T47D (cell line): ENCODE measurements at regions not wholly inside any gene's neighbourhood (a gene's known extent, or its start where the extent isn't known, plus 50 kb on each side); places are given as distances from the start of the nearest gene placed in this dataset.

Experiments
- DNase-seq, 2 experiments: peaks; one replicate each; pipeline versions ENCODE4 v3.0.0 to v3.0.0-alpha.2; 2011 to 2012; ENCODE audit warnings: low read depth in 1 of 2, low spot score in 1 of 2
- JUND ChIP-seq: IDR thresholded peaks from 2 replicates; pipeline ENCODE4 v1.6.1; 2012; ENCODE audit warnings: low read depth
- in situ Hi-C: cut with HindIII; loops from 2 replicates; pipeline ENCODE4 v1.10.0; 2016; ENCODE audit warnings: low sequenced_read_pairs, low pct_unique_long_range_greater_than_20kb

DNA sequence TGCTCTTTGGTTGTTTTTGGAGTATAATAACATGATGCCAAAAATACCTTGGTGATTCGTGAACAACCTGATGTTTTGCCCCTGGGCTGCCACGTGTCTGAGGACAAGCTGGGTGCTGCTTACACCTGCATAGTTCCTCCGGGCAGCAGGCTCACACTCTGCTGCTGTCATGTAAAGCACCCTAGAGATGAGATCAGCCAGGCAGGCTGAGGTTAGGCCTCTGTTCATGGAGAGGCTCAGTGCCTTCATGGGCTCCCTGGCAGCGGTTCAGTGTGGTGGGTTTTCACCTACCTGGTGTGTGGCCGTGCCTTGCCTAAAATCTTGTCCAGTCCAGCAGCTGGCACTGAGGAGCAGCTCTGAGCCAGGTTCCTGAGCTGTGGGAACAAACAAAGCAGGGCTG, 60.1 kb upstream of the TAGAP start:
- TF ChIP-seq JUND: no peak
- in situ Hi-C loops: no loop called here
- DNase-seq: peak in 1 of 2 experiments; percentile 42

DNA sequence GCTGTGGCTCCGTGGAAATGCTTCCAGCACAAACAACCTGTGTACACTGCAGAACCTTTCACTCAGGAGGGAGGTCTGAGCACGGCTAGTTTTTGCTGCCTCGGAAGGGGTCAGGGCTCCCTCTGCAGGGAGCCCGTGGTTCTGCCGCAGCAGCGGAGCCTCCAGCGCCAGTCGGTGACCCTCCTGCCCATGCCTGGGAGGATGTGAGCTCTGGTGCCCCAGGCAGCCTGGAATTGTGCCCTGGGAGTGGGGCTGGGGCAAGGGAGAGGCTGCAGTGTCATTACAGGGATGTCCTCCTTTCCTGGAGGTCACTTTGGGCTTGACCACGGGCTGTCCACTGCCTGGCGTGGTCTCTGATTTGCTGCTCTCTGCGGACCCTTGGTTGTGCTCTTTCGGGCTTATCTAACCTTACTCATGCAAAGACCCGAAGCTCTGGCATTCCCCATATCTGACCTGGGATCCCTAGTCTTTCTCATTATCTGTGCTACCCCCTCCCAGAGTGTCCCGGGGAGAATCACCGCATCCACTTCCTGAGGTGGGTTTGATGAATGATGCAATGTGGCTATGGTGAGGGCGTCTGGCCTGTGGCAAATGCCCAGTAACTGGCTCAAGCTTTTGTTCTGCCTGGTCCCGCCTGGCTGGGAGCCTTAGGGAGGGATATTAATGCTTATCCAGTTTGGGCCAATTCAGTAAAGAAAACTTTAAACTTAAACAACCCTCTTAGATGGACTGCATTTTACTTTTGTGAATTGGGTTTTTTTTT, 59.6 kb upstream of the TAGAP start:
- in situ Hi-C loops: no loop called here
- peak; percentile 69 to 73 for DNase-seq
- no peak for TF ChIP-seq JUND

DNA sequence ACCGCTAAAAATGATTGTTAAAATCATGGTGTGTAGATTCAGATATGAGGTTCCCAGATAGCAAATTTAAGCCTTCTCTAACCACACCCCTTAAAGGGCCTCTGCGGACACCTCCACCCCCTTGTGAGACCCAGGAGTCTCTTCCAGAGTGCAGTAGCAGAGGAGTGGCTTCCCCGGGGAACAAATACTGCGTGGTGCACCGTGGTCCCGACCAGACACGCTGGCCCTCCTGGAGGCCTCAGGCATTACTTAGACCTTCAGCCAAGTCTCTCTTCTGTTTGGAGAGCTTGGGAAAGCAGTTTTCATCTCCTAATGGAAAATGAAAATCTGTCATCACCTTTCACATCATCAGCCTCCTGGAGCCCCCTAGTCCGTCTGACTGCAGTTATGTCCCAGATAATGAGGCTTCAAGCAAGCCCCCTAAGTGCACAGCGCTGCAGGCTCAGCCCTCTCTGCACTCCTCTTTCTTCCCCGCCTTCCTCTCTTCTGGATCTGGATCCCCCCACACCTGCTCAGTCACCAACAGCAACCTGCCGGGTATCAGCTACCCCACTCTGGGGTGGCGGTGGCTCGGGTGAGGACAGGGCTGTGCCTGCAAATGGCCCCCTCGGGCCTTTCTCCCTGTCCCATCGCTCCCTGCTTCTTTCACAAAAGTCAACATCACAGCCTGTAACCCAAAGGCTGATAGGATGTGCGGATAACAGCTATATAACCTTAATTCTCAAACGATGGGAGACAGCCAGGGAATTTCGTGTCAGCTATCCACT, 58.8 kb upstream of the TAGAP start:
- no peak for TF ChIP-seq JUND
- in situ Hi-C loops: no loop called here
- DNase-seq: no peak

DNA sequence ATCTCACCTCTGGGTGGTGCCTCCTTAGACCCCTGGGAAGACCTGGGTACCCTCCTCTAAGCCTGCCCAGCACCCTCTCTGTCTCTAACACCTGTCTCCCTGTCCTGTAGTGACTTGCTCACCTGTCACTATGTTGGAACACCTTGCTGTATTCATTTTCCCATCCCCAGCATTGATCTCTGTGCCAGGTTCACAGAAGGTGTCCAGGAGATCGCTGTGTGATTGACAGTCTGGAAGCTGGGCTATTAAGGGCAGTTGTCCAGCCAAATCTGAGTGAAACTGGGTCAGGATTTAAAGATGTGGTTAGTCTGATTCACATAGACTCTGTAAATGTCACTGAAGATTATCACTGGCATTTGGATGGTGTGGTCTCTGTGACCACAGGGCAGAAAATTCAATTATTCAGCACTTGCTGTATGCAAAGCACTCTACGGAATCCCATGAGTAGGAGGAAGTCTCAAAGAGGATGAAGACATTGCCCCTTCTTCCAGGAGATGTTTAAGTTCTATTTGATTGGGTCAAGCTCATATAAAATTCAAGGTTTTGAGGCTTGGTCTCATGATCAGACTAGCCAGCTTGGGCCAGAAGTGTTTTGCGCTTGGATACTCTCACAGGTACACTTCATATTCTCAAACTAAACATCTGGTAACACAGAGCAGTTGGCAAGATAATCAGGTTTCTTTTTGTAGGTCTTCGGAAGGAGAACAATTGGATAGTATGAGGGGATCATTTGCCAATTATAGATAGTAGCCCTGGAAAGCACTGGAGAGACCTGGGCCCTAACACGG, 57.8 kb upstream of the TAGAP start:
- no peak for DNase-seq
- in situ Hi-C loops: no loop called here
- TF ChIP-seq JUND: no peak

DNA sequence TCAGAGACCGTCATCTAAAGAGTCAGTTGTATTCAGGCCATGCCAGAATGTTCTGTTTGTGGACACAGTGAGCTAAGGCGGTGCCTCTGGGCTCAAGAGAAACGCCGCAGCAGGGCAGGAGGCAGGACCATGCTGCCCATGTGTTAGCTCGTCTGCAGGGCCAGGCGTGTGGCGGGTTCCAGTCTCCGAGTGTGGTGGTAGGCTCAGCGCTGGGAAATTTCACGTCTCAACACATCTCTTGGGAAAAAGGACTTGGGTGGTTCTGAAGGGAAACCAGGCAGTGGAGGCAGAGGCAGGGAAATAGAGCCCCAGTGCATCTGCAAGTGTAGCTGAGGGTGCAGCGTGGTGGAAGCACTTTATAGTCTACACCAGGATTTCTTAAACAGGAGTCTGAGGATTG, 56.9 kb upstream of the TAGAP start:
- no peak for DNase-seq
- TF ChIP-seq JUND: no peak
- in situ Hi-C loops: no loop called here

DNA sequence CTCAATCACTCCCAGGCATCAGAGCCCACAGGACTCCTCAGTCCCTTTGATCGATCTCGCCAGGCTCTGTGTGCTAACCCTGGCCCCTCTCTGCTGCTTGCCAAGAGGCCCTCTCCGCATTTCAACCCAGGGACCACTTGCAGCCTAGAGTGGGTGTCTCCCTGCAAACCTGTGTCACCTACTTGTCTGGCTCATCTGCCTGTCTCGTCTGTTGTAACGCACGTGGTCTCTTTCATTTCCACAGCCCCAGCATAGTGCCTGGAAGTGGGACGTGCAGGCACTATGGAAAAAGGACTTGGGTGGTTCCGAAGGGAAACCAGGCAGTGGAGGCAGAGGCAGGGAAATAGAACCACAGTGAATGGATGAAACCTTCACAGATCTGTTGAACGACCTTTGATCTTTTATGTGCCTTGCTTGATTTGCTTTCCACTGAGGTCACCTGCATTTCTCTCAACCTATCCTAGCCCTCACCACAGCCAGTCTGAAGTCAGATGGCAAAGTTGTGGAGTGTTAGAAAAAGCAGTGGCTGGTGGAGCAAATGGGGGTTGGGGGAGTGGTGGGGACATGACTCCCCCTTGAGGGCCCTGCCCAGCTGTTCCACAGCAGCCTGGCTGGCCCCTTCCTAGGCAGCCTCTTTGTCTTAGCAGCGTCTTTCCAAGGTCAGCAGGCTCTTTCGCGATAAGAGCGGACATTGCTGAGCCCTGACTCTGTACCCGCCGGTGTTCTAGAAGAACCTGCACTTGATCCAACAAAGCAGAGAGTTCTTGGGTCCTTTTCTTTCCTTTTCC, 55.8 kb upstream of the TAGAP start:
- in situ Hi-C loops: no loop called here
- TF ChIP-seq JUND: no peak
- DNase-seq: no peak

DNA sequence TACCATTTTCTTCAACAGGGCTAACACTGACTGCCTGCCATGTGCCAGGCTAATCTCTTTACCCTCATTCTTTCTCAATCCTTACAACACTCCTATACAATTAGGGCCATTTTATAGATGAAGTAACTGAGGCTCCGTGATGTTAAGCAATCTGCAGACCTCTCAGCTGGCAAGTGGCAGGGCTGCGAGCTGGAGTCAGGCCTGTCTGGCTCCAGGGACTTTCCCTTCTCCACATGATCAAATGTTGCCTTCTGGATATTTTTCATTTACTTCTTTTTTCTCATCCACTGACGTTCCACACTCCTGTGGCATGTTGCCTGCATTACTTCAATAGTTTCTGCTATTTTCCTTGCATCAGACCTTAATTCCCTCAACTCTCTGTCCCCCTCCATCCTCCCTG, 55.2 kb upstream of the TAGAP start:
- TF ChIP-seq JUND: no peak
- in situ Hi-C loops: no loop called here
- DNase-seq: no peak

DNA sequence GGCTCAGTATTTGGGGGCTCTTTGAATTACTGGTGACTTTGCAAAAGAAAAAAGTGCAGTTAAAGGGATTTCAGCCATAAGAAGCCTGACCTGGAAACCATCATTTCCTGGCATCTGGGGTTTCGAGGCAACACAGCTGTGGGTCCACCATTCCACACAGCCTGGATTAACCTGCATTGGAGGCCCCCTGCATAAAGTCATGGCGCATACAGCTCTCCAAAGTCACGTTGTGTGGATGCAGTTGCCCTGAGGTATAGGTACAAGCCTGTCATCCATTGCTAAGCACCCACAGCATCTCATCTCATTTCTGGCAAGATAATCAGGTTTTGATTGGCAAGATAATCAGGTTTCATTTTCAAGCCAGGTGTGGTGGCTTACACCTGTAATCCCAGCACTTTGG, 54.5 kb upstream of the TAGAP start:
- TF ChIP-seq JUND: no peak
- in situ Hi-C loops: no loop called here
- no peak for DNase-seq

DNA sequence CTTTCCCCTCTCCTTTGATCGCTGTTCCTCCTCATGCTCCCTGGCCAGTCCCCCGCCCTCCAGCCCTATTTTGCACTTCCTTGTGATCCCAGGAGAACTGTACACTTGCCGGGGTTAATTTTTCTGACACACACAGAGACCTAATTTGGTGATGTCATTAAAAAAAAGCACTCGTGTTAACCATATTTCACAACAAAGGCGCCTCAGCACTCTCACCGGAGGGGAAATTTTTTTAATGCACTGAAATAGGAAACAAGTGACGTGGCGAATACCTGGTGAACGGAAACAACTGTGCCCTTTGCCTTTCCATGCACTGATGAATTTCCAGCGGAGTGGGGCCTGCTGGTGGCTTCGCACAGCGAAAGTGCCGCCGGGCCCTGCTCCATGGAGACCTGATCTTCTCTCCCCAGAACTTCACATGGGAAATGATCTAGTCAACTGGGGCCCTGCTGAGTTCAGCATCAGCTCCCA, 53.9 kb upstream of the TAGAP start:
- DNase-seq: no peak
- TF ChIP-seq JUND: no peak
- in situ Hi-C loops: no loop called here

DNA sequence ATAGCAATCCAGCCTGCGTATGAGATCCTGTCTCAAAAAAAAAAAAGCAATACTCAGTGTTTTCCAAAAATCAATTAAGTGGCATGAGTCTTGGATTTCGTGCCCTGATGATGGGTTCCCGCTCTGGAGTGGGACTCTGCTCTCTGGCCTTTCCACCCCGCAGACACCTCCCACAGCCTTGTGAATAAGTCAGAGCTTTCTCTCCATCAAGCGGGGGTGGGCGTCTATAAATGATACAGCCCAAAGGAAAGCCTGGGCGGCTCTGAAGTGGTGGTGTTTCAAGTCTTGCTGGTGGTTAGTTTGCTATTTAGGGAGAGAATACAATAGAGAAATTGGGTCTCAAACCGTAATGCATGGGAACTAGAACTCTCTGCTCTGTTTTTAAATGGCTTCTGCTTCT, 52.5 kb upstream of the TAGAP start:
- no peak for DNase-seq
- no peak for TF ChIP-seq JUND
- in situ Hi-C loops: no loop called here

DNA sequence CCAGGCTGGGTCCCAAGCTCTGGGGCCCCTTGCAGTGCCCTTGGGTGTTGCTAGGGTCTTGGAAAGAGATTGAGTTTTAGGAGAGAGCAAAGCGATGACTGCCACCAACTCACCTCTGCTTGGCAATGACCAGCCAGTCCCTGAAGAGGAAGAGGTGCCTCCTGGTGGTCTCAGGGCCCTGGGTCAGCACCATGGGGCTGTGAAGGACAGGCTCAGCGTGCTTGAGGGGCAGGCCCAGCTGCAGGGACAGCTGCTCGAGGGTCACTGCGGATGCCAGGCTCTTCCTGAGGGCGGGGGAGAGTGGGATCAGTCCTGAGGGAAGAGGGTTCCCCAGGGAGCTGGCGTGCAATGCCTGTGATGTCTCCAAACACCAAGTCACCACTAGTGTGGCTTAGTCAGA, 50.8 kb upstream of the TAGAP start:
- TF ChIP-seq JUND: no peak
- DNase-seq: no peak
- in situ Hi-C loops: no loop called here
